ENCODE measurements at regions not wholly inside any gene's neighbourhood (a gene's known extent, or its start where the extent isn't known, plus 50 kb on each side); places are given as distances from the start of the nearest gene placed in this dataset.
"Not testable (repeated sequence)": the region's sequence is repeated elsewhere in the genome, so short reads cannot be mapped to it uniquely, and the experiment has no call there.

- H3K36me3 ChIP-seq, result no peaks in the 10 kb centered on the region
- H3K4me1 ChIP-seq, result no peaks in the 10 kb centered on the region
- intact Hi-C loops (cut with DNase I), result no loop called here
- DNase-seq, result no peak
- no peak overlapping the region for H3K9ac ChIP-seq (ENCODE audit: low read depth in 2 of 2, low read length in 2 of 2)
- no peaks in the 10 kb centered on the region for H3K9me3 ChIP-seq
- H3K27me3 ChIP-seq, result no peaks in the 10 kb centered on the region
- TF ChIP-seq CTCF (IDR thresholded peaks at IDR 0.05), result no peak
- no peak overlapping the region for H3K4me3 ChIP-seq
- H3K27ac ChIP-seq, result no peak overlapping the region
These were observed 210.7 kb upstream of the GNAI1 start for GRCh38 chr7:79923953-79924352.

GRCh38 chr7:79922894-79923293, 211.7 kb upstream of the GNAI1 start:
- Histone ChIP-seq H3K27me3 (no peaks in the 10 kb centered on the region), H3K36me3 (no peaks in the 10 kb centered on the region), H3K27ac (no peak overlapping the region), H3K4me1 (no peaks in the 10 kb centered on the region), H3K4me3 (no peak overlapping the region), H3K9ac (ENCODE audit: low read depth in 2 of 2, low read length in 2 of 2) (no peak overlapping the region), H3K9me3 (no peaks in the 10 kb centered on the region)
- no peak for DNase-seq
- TF ChIP-seq CTCF (IDR thresholded peaks at IDR 0.05), result no peak
- intact Hi-C loops (cut with DNase I), result no loop called here

GRCh38 chr7:79921976-79922375, 212.7 kb upstream of the GNAI1 start:
- DNase-seq, result no peak
- Histone ChIP-seq H3K9ac (ENCODE audit: low read depth in 2 of 2, low read length in 2 of 2) (no peak overlapping the region), H3K27me3 (no peaks in the 10 kb centered on the region), H3K27ac (no peak overlapping the region), H3K36me3 (no peaks in the 10 kb centered on the region), H3K4me1 (no peaks in the 10 kb centered on the region), H3K9me3 (no peaks in the 10 kb centered on the region), H3K4me3 (no peak overlapping the region)
- intact Hi-C loops (cut with DNase I), result no loop called here
- no peak for TF ChIP-seq CTCF (IDR thresholded peaks at IDR 0.05)

- not testable (repeated sequence) for H3K9ac ChIP-seq (ENCODE audit: low read depth in 2 of 2, low read length in 2 of 2)
These were observed 216.0 kb upstream of the GNAI1 start for GRCh38 chr7:79918632-79919031.

GRCh38 chr7:79915346-79915745, 219.3 kb upstream of the GNAI1 start:
- H3K9me3 ChIP-seq; H3K36me3 ChIP-seq; DNase-seq; H3K4me1 ChIP-seq; H3K27ac ChIP-seq; H3K27me3 ChIP-seq; H3K9ac ChIP-seq (ENCODE audit: low read depth in 2 of 2, low read length in 2 of 2); intact Hi-C loops (cut with DNase I); H3K4me3 ChIP-seq: not testable (repeated sequence)

More at GRCh38 chr7:79918632-79919031, 216.0 kb upstream of the GNAI1 start:
- H3K4me3 ChIP-seq; H3K4me1 ChIP-seq; H3K36me3 ChIP-seq; H3K27ac ChIP-seq; intact Hi-C loops (cut with DNase I); H3K9me3 ChIP-seq; DNase-seq; H3K27me3 ChIP-seq: not testable (repeated sequence)

GRCh38 chr7:79912213-79912633, 222.4 kb upstream of the GNAI1 start:
- Histone ChIP-seq H3K36me3 (no peaks in the 10 kb centered on the region), H3K9me3 (no peaks in the 10 kb centered on the region), H3K4me1 (no peaks in the 10 kb centered on the region), H3K27ac (no peak overlapping the region), H3K9ac (ENCODE audit: low read depth in 2 of 2, low read length in 2 of 2) (no peak overlapping the region), H3K27me3 (no peaks in the 10 kb centered on the region), H3K4me3 (no peak overlapping the region)
- intact Hi-C loops (cut with DNase I), result no loop called here
- DNase-seq, result no peak
- no peak for TF ChIP-seq CTCF (IDR thresholded peaks at IDR 0.05)

GRCh38 chr7:79911420-79911819, 223.2 kb upstream of the GNAI1 start:
- Histone ChIP-seq H3K4me1 (no peaks in the 10 kb centered on the region), H3K4me3 (no peak overlapping the region), H3K27me3 (no peaks in the 10 kb centered on the region), H3K9ac (ENCODE audit: low read depth in 2 of 2, low read length in 2 of 2) (no peak overlapping the region), H3K36me3 (no peaks in the 10 kb centered on the region), H3K9me3 (no peaks in the 10 kb centered on the region), H3K27ac (no peak overlapping the region)
- intact Hi-C loops (cut with DNase I), result no loop called here
- TF ChIP-seq CTCF (IDR thresholded peaks at IDR 0.05), result no peak
- DNase-seq, result no peak

Data from colonic mucosa (tissue), 4 donors.